ENCODE measurements at regions not wholly inside any gene's neighbourhood (a gene's known extent, or its start where the extent isn't known, plus 50 kb on each side); places are given as distances from the start of the nearest gene placed in this dataset.

DNA sequence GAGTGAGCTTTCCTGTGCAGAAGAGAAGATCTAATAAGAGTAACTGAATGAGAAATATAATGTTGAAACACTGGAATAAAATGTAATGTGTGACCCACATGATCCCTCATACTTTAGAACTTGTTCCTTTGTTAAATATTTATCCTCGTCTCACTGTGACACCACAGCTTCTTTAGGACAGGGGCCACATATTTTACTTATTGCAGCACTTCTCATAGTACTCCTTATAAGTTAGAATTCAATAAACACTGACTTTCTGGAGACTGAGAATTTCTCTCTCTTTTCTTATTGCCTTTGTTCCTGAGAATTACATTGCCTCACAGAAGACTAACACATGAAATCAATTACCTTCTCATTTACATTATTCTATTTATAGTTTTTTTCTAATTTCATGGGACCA lies 1234.6 kb upstream of the CHAC2 start:
- no peak overlapping the region for H3K27ac ChIP-seq (ENCODE audit: low read depth, low read length)
- no peaks in the 10 kb centered on the region for H3K9me3 ChIP-seq (ENCODE audit: control insufficient read depth, insufficient read depth, low read length)
- H3K27me3 ChIP-seq (ENCODE audit: control insufficient read depth, low read length) = no peaks in the 10 kb centered on the region
- H3K4me2 ChIP-seq (ENCODE audit: low read length) = no peak overlapping the region
- H3K4me1 ChIP-seq (ENCODE audit: control insufficient read depth, low read length) = no peaks in the 10 kb centered on the region
- H3F3A ChIP-seq (ENCODE audit: control insufficient read depth, insufficient read depth) = no peaks in the 10 kb centered on the region
- no peaks in the 10 kb centered on the region for H3K9me2 ChIP-seq (replicated peaks; ENCODE audit: control insufficient read depth, low read length)
- no peak for TF ChIP-seq EZH2phosphoT487 (IDR thresholded peaks at IDR 0.05; ENCODE audit: borderline replicate concordance, low read length)
- no peaks in the 10 kb centered on the region for H3K36me3 ChIP-seq (ENCODE audit: control insufficient read depth, low read length)
- H3K79me2 ChIP-seq (ENCODE audit: control insufficient read depth, low read length) = no peaks in the 10 kb centered on the region
- no peaks in the 10 kb centered on the region for H4K20me1 ChIP-seq (ENCODE audit: control insufficient read depth, insufficient read depth, low read depth, low read length)
- no peak overlapping the region for H3K4me3 ChIP-seq (ENCODE audit: low read length)

DNA sequence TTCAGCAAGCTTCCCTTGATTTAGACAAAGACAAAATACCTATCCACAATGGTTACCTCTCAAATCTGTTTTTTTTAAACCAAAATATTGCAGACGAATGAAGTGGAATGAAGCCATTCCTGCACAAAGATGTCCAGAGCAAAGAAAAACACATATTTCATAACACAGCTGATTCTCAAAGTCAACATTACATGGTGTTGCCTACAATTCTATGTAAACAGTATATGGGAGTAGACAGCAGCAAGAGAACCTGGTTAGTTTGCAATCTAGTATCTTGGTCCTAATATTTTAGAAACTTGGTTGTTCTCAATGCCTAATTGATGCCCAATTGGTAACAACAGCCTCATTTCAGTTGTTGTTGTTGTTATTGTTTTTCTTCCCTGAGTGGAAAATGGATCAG lies 1240.9 kb upstream of the CHAC2 start:
- no peaks in the 10 kb centered on the region for H3K4me1 ChIP-seq (ENCODE audit: control insufficient read depth, low read length)
- H3K27ac ChIP-seq (ENCODE audit: low read depth, low read length) = no peak overlapping the region
- H3K4me3 ChIP-seq (ENCODE audit: low read length) = no peak overlapping the region
- H3K9me3 ChIP-seq (ENCODE audit: control insufficient read depth, insufficient read depth, low read length) = no peaks in the 10 kb centered on the region
- H3K79me2 ChIP-seq (ENCODE audit: control insufficient read depth, low read length) = no peaks in the 10 kb centered on the region
- no peak overlapping the region for H3K4me2 ChIP-seq (ENCODE audit: low read length)
- no peak for TF ChIP-seq EZH2phosphoT487 (IDR thresholded peaks at IDR 0.05; ENCODE audit: borderline replicate concordance, low read length)
- TF ChIP-seq, protein P1, sequence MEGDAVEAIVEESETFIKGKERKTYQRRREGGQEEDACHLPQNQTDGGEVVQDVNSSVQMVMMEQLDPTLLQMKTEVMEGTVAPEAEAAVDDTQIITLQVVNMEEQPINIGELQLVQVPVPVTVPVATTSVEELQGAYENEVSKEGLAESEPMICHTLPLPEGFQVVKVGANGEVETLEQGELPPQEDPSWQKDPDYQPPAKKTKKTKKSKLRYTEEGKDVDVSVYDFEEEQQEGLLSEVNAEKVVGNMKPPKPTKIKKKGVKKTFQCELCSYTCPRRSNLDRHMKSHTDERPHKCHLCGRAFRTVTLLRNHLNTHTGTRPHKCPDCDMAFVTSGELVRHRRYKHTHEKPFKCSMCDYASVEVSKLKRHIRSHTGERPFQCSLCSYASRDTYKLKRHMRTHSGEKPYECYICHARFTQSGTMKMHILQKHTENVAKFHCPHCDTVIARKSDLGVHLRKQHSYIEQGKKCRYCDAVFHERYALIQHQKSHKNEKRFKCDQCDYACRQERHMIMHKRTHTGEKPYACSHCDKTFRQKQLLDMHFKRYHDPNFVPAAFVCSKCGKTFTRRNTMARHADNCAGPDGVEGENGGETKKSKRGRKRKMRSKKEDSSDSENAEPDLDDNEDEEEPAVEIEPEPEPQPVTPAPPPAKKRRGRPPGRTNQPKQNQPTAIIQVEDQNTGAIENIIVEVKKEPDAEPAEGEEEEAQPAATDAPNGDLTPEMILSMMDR (IDR thresholded peaks at IDR 0.05; ENCODE audit: low read depth, low read length, poor library complexity, severe bottlenecking) = no peak
- H3K36me3 ChIP-seq (ENCODE audit: control insufficient read depth, low read length) = no peaks in the 10 kb centered on the region
- H3K27me3 ChIP-seq (ENCODE audit: control insufficient read depth, low read length) = no peaks in the 10 kb centered on the region
- no peaks in the 10 kb centered on the region for H4K20me1 ChIP-seq (ENCODE audit: control insufficient read depth, insufficient read depth, low read depth, low read length)
- H3K9me2 ChIP-seq (replicated peaks; ENCODE audit: control insufficient read depth, low read length) = no peaks in the 10 kb centered on the region
- no peaks in the 10 kb centered on the region for H3F3A ChIP-seq (ENCODE audit: control insufficient read depth, insufficient read depth)

DNA sequence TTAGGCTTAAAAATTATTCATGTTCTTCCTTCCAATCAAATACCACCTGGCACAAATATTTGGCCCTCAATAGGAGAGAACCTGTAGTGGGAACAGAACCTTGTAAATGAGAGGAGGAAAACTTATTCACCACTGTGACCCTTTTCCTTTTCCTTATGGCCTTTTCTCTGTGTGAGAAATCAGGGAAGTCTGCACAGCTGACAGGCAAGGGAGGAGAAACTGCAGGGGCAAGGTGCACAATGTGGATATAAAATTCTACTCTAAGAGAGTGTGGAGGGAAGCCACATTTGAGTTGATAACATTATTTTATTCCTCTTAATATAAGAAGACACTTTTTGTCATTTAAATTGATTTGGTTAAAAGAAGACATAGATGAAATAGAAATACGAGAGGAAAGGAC lies 1247.0 kb upstream of the CHAC2 start:
- H3K4me3 ChIP-seq (ENCODE audit: low read length) = no peak overlapping the region
- H3K79me2 ChIP-seq (ENCODE audit: control insufficient read depth, low read length) = no peaks in the 10 kb centered on the region
- H3K9me2 ChIP-seq (replicated peaks; ENCODE audit: control insufficient read depth, low read length) = no peaks in the 10 kb centered on the region
- TF ChIP-seq EZH2phosphoT487 (IDR thresholded peaks at IDR 0.05; ENCODE audit: borderline replicate concordance, low read length) = no peak
- TF ChIP-seq, protein P1 (IDR thresholded peaks at IDR 0.05; ENCODE audit: low read depth, low read length, poor library complexity, severe bottlenecking) = no peak
- no peaks in the 10 kb centered on the region for H4K20me1 ChIP-seq (ENCODE audit: control insufficient read depth, insufficient read depth, low read depth, low read length)
- H3F3A ChIP-seq (ENCODE audit: control insufficient read depth, insufficient read depth) = no peaks in the 10 kb centered on the region
- H3K27ac ChIP-seq (ENCODE audit: low read depth, low read length) = no peak overlapping the region
- H3K4me2 ChIP-seq (ENCODE audit: low read length) = no peak overlapping the region
- no peaks in the 10 kb centered on the region for H3K27me3 ChIP-seq (ENCODE audit: control insufficient read depth, low read length)
- H3K4me1 ChIP-seq (ENCODE audit: control insufficient read depth, low read length) = no peaks in the 10 kb centered on the region
- H3K36me3 ChIP-seq (ENCODE audit: control insufficient read depth, low read length) = no peaks in the 10 kb centered on the region
- no peaks in the 10 kb centered on the region for H3K9me3 ChIP-seq (ENCODE audit: control insufficient read depth, insufficient read depth, low read length)

DNA sequence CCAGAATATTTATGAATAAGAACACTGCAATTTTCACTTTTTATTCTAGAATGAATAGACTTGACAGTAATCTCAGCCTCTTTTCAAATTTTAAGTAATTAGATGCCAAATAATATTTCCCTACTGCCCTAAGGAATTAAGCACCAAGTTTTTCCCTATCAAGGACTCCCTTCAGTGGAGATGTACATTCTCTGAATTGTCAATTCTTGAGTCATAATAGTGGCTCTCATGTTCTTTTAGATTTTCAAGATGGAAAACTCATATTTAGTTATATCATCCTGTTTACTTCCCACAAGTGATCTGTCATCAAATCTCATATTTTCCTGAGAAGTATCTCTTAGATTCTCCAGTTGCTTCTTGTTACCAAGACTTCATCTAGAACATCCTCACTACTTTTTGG lies 1248.9 kb upstream of the CHAC2 start:
- Histone ChIP-seq H3K36me3 (ENCODE audit: control insufficient read depth, low read length) (no peaks in the 10 kb centered on the region), H3K4me1 (ENCODE audit: control insufficient read depth, low read length) (no peaks in the 10 kb centered on the region), H3K27ac (ENCODE audit: low read depth, low read length) (no peak overlapping the region), H3K79me2 (ENCODE audit: control insufficient read depth, low read length) (no peaks in the 10 kb centered on the region), H3K27me3 (ENCODE audit: control insufficient read depth, low read length) (no peaks in the 10 kb centered on the region), H3K4me3 (ENCODE audit: low read length) (no peak overlapping the region), H4K20me1 (ENCODE audit: control insufficient read depth, insufficient read depth, low read depth, low read length) (no peaks in the 10 kb centered on the region), H3F3A (ENCODE audit: control insufficient read depth, insufficient read depth) (no peaks in the 10 kb centered on the region), H3K9me3 (ENCODE audit: control insufficient read depth, insufficient read depth, low read length) (no peaks in the 10 kb centered on the region), H3K9me2 (replicated peaks; ENCODE audit: control insufficient read depth, low read length) (no peaks in the 10 kb centered on the region), H3K4me2 (ENCODE audit: low read length) (no peak overlapping the region)
- TF ChIP-seq, protein P1 (IDR thresholded peaks at IDR 0.05; ENCODE audit: low read depth, low read length, poor library complexity, severe bottlenecking) = no peak
- no peak for TF ChIP-seq EZH2phosphoT487 (IDR thresholded peaks at IDR 0.05; ENCODE audit: borderline replicate concordance, low read length)

All from DOHH2 (cell line).